Prostate gland (tissue), 2 donors: ENCODE measurements at regions not wholly inside any gene's neighbourhood (a gene's known extent, or its start where the extent isn't known, plus 50 kb on each side); places are given as distances from the start of the nearest gene placed in this dataset.

Experiments used
- POLR2A ChIP-seq: fragments of 450-650 bp; IDR thresholded peaks from one replicate; pipeline ENCODE4 v1.6.1; 2016; ENCODE audit warnings: antibody characterized with exemption, mild to moderate bottlenecking
- POLR2AphosphoS5 ChIP-seq: sonication (generic); formaldehyde crosslinking; IDR thresholded peaks from one replicate; pipeline ENCODE4 v1.6.1; 2017; ENCODE audit warnings: antibody characterized with exemption
- TF ChIP-seq, protein P1 (sequence below), 4 experiments: fragments of 200-600 bp in 2 of 4; fragments of 450-650 bp in 2 of 4; sonication (generic) in 2 of 4; IDR thresholded peaks; 1 replicate in 3 of 4; 2 replicates in 1 of 4; pipeline ENCODE4 v1.5.1; 2016 to 2019; ENCODE audit warnings: antibody characterized with exemption in 4 of 4, mild to moderate bottlenecking in 2 of 4, moderate library complexity in 2 of 4

GRCh38 chr4:1588306-1588705 is 95.8 kb downstream of the FAM53A start:
- TF ChIP-seq, protein P1, sequence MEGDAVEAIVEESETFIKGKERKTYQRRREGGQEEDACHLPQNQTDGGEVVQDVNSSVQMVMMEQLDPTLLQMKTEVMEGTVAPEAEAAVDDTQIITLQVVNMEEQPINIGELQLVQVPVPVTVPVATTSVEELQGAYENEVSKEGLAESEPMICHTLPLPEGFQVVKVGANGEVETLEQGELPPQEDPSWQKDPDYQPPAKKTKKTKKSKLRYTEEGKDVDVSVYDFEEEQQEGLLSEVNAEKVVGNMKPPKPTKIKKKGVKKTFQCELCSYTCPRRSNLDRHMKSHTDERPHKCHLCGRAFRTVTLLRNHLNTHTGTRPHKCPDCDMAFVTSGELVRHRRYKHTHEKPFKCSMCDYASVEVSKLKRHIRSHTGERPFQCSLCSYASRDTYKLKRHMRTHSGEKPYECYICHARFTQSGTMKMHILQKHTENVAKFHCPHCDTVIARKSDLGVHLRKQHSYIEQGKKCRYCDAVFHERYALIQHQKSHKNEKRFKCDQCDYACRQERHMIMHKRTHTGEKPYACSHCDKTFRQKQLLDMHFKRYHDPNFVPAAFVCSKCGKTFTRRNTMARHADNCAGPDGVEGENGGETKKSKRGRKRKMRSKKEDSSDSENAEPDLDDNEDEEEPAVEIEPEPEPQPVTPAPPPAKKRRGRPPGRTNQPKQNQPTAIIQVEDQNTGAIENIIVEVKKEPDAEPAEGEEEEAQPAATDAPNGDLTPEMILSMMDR (IDR thresholded peaks at IDR 0.05), result no peak
- TF ChIP-seq POLR2A, result no peak
- no peak for TF ChIP-seq POLR2AphosphoS5
